ENCODE measurements at regions not wholly inside any gene's neighbourhood (a gene's known extent, or its start where the extent isn't known, plus 50 kb on each side); places are given as distances from the start of the nearest gene placed in this dataset.

DNA sequence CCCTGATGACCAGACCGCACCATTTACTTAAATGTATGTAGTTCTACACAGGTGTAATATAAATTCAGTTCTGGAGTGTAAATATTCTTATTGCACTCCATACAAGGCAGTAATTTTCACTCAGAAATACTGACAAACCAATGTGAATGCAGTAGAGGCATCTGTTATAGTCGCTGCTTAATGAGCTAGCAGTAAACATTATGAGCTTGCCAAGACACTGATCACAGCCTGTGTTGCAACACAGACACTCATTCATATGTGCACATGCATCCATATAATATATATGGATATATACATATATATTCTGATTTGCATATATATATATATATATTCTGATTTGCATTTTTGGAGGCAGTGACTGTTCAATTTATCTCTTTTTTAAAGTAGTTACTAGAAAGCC is 435.1 kb upstream of the ST8SIA4 start:
- no peak for TF ChIP-seq EZH2 (IDR thresholded peaks at IDR 0.05; ENCODE audit: low read depth, low read length, severe bottlenecking)
- TF ChIP-seq, protein P1, sequence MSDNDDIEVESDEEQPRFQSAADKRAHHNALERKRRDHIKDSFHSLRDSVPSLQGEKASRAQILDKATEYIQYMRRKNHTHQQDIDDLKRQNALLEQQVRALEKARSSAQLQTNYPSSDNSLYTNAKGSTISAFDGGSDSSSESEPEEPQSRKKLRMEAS (IDR thresholded peaks at IDR 0.05) = no peak
- TF ChIP-seq RAD21 (IDR thresholded peaks at IDR 0.05 in 1 of 2, conservative IDR thresholded peaks at IDR 0.05 in 1 of 2; ENCODE audit: low read depth in 2 of 2, low read length in 2 of 2) = no peak
- TF ChIP-seq BCL11A (IDR thresholded peaks at IDR 0.05; ENCODE audit: low read depth in 2 of 2, low read length in 2 of 2) = no peak
- TF ChIP-seq, protein P2, sequence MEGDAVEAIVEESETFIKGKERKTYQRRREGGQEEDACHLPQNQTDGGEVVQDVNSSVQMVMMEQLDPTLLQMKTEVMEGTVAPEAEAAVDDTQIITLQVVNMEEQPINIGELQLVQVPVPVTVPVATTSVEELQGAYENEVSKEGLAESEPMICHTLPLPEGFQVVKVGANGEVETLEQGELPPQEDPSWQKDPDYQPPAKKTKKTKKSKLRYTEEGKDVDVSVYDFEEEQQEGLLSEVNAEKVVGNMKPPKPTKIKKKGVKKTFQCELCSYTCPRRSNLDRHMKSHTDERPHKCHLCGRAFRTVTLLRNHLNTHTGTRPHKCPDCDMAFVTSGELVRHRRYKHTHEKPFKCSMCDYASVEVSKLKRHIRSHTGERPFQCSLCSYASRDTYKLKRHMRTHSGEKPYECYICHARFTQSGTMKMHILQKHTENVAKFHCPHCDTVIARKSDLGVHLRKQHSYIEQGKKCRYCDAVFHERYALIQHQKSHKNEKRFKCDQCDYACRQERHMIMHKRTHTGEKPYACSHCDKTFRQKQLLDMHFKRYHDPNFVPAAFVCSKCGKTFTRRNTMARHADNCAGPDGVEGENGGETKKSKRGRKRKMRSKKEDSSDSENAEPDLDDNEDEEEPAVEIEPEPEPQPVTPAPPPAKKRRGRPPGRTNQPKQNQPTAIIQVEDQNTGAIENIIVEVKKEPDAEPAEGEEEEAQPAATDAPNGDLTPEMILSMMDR (IDR thresholded peaks at IDR 0.05; ENCODE audit: control extremely low read depth in 1 of 3, insufficient read depth in 1 of 3, low read depth in 1 of 3, low read length in 3 of 3) = no peak
- no peak for TF ChIP-seq KDM1A (IDR thresholded peaks at IDR 0.05; ENCODE audit: borderline replicate concordance, low read length)
- no peak for TF ChIP-seq TCF12 (IDR thresholded peaks at IDR 0.05; ENCODE audit: low read depth, low read length)

All from H1 (cell line).